HG03432 (cell line): ENCODE measurements at regions not wholly inside any gene's neighbourhood (a gene's known extent, or its start where the extent isn't known, plus 50 kb on each side); places are given as distances from the start of the nearest gene placed in this dataset.
A peak's percentile ranks its signal among the peaks of the same experiment; 100 is the strongest.

Source experiments
- ATAC-seq: cut with Tn5 transposase; IDR thresholded peaks from one replicate; pipeline ENCODE4 v1.9.1; 2021; ENCODE audit warnings: mild to moderate bottlenecking, moderate library complexity; ENCODE audit not compliant: unreplicated experiment

- no peak for ATAC-seq
Measured at GRCh38 chr4:179855469-179855868, 2387.7 kb upstream of the TENM3 start.

- no peak for ATAC-seq
Measured at GRCh38 chr4:179858221-179858620, 2385.0 kb upstream of the TENM3 start.

GRCh38 chr4:179867300-179867878 is 2375.8 kb upstream of the TENM3 start:
- ATAC-seq: peak; percentile 99

- no peak for ATAC-seq
Measured at GRCh38 chr4:179871726-179872125, 2371.5 kb upstream of the TENM3 start.

- ATAC-seq: no peak
Measured at GRCh38 chr4:179872755-179873154, 2370.4 kb upstream of the TENM3 start.

- no peak for ATAC-seq
Measured at GRCh38 chr4:179880756-179881155, 2362.4 kb upstream of the TENM3 start.

GRCh38 chr4:179894066-179894778 is 2349.0 kb upstream of the TENM3 start:
- no peak for ATAC-seq

- ATAC-seq: no peak
Measured at GRCh38 chr4:179919587-179919986, 2323.6 kb upstream of the TENM3 start.

GRCh38 chr4:179927473-179927872 is 2315.7 kb upstream of the TENM3 start:
- peak; percentile 65 for ATAC-seq

- no peak for ATAC-seq
Measured at GRCh38 chr4:179941911-179942310, 2301.3 kb upstream of the TENM3 start.

- ATAC-seq: no peak
Measured at GRCh38 chr4:179976777-179977176, 2266.4 kb upstream of the TENM3 start.

- ATAC-seq: no peak
Measured at GRCh38 chr4:179977378-179977777, 2265.8 kb upstream of the TENM3 start.

- no peak for ATAC-seq
Measured at GRCh38 chr4:179981161-179981560, 2262.0 kb upstream of the TENM3 start.

GRCh38 chr4:179989975-179990374 is 2253.2 kb upstream of the TENM3 start:
- peak; percentile 100 for ATAC-seq

- ATAC-seq: no peak
Measured at GRCh38 chr4:180009316-180009715, 2233.9 kb upstream of the TENM3 start.

GRCh38 chr4:180028682-180029081 is 2214.5 kb upstream of the TENM3 start:
- no peak for ATAC-seq

- ATAC-seq: no peak
Measured at GRCh38 chr4:180031330-180031729, 2211.9 kb upstream of the TENM3 start.

- no peak for ATAC-seq
Measured at GRCh38 chr4:180041576-180041975, 2201.6 kb upstream of the TENM3 start.

- no peak for ATAC-seq
Measured at GRCh38 chr4:180052629-180053028, 2190.6 kb upstream of the TENM3 start.

- ATAC-seq: no peak
Measured at GRCh38 chr4:180054291-180054690, 2188.9 kb upstream of the TENM3 start.

GRCh38 chr4:180057299-180057721 is 2185.9 kb upstream of the TENM3 start:
- no peak for ATAC-seq

- ATAC-seq: peak; percentile 67
Measured at GRCh38 chr4:180057891-180058671, 2185.1 kb upstream of the TENM3 start.
